ENCODE measurements at regions not wholly inside any gene's neighbourhood (a gene's known extent, or its start where the extent isn't known, plus 50 kb on each side); places are given as distances from the start of the nearest gene placed in this dataset.

- no peak for TF ChIP-seq CTCF (IDR thresholded peaks at IDR 0.05)
- TF ChIP-seq EP300 (IDR thresholded peaks at IDR 0.05; ENCODE audit: low read depth) = no peak
These were observed 152.6 kb upstream of the CLNK start for GRCh38 chr4:10837151-10837550.
